PFSK-1 (cell line): ENCODE measurements at regions not wholly inside any gene's neighbourhood (a gene's known extent, or its start where the extent isn't known, plus 50 kb on each side); places are given as distances from the start of the nearest gene placed in this dataset.

Experiments
- FOXP2 ChIP-seq: optimal IDR thresholded peaks from 2 replicates; pipeline ENCODE3; 2011; ENCODE audit warnings: borderline replicate concordance, control low read depth, inconsistent platforms; ENCODE audit not compliant: insufficient read depth; ENCODE audit errors: extremely low read length, extremely low read depth
- POLR2AphosphoS5 ChIP-seq: IDR thresholded peaks from 2 replicates; pipeline ENCODE4 v1.6.1; 2012; ENCODE audit warnings: low read depth, mild to moderate bottlenecking, control low read depth, low read length, moderate library complexity
- SIN3A ChIP-seq: IDR thresholded peaks from 2 replicates; pipeline ENCODE4 v1.6.1; 2012; ENCODE audit warnings: mild to moderate bottlenecking, low read length, moderate library complexity, borderline replicate concordance; ENCODE audit not compliant: insufficient read depth
- TAF1 ChIP-seq: IDR thresholded peaks from 2 replicates; pipeline ENCODE4 v1.6.1; 2012; ENCODE audit warnings: low read length, control low read depth, borderline replicate concordance; ENCODE audit not compliant: insufficient read depth
- TF ChIP-seq, protein P1 (sequence below), 2 experiments: IDR thresholded peaks; 2 replicates each; pipeline versions ENCODE4 v1.6.1 to v1.8.0; 2011 to 2012; ENCODE audit warnings: low read depth in 2 of 2, low read length in 2 of 2, control low read depth in 1 of 2, inconsistent platforms in 1 of 2, mild to moderate bottlenecking in 1 of 2, moderate library complexity in 1 of 2; ENCODE audit not compliant: insufficient read depth in 1 of 2

DNA sequence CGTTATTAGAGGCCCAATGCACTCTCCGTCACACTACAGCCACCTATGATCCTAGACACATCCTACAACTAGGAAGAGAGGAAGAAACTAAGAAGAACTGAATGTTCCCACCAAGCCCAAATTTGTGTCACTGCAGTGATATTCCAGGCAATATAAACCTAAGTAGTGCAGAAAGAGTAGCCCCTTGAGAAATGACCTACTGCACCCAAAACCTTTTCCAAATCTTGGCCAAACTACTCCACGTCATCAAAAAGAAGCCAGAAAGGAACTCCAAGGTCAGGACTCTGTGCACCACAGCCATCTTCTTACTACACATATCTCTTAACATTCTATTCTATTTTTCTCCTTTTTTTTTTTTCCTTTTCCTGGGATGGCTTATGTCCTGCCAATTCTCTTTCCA lies 60.2 kb downstream of the ADAMTS1 start:
- TF ChIP-seq, protein P1, sequence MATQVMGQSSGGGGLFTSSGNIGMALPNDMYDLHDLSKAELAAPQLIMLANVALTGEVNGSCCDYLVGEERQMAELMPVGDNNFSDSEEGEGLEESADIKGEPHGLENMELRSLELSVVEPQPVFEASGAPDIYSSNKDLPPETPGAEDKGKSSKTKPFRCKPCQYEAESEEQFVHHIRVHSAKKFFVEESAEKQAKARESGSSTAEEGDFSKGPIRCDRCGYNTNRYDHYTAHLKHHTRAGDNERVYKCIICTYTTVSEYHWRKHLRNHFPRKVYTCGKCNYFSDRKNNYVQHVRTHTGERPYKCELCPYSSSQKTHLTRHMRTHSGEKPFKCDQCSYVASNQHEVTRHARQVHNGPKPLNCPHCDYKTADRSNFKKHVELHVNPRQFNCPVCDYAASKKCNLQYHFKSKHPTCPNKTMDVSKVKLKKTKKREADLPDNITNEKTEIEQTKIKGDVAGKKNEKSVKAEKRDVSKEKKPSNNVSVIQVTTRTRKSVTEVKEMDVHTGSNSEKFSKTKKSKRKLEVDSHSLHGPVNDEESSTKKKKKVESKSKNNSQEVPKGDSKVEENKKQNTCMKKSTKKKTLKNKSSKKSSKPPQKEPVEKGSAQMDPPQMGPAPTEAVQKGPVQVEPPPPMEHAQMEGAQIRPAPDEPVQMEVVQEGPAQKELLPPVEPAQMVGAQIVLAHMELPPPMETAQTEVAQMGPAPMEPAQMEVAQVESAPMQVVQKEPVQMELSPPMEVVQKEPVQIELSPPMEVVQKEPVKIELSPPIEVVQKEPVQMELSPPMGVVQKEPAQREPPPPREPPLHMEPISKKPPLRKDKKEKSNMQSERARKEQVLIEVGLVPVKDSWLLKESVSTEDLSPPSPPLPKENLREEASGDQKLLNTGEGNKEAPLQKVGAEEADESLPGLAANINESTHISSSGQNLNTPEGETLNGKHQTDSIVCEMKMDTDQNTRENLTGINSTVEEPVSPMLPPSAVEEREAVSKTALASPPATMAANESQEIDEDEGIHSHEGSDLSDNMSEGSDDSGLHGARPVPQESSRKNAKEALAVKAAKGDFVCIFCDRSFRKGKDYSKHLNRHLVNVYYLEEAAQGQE (IDR thresholded peaks at IDR 0.05; ENCODE audit: insufficient read depth in 1 of 2, low read depth in 2 of 2, low read length in 2 of 2): no peak
- no peak for TF ChIP-seq SIN3A
- no peak for TF ChIP-seq TAF1
- no peak for TF ChIP-seq POLR2AphosphoS5
- no peak for TF ChIP-seq FOXP2

GRCh38 chr21:26783466-26784195 lies 61.6 kb downstream of the ADAMTS1 start:
- TF ChIP-seq SIN3A: no peak
- TF ChIP-seq FOXP2: no peak
- TF ChIP-seq POLR2AphosphoS5: no peak
- no peak for TF ChIP-seq TAF1
- TF ChIP-seq, protein P1 (IDR thresholded peaks at IDR 0.05; ENCODE audit: insufficient read depth in 1 of 2, low read depth in 2 of 2, low read length in 2 of 2): no peak

- TF ChIP-seq TAF1 (no peak), FOXP2 (no peak), POLR2AphosphoS5 (no peak)
- TF ChIP-seq, protein P1 (IDR thresholded peaks at IDR 0.05; ENCODE audit: insufficient read depth in 1 of 2, low read depth in 2 of 2, low read length in 2 of 2): no peak
Measured at GRCh38 chr21:26782747-26783146, 62.5 kb downstream of the ADAMTS1 start.

GRCh38 chr21:26782331-26782730 lies 62.9 kb downstream of the ADAMTS1 start:
- TF ChIP-seq FOXP2 (no peak), POLR2AphosphoS5 (no peak)

DNA sequence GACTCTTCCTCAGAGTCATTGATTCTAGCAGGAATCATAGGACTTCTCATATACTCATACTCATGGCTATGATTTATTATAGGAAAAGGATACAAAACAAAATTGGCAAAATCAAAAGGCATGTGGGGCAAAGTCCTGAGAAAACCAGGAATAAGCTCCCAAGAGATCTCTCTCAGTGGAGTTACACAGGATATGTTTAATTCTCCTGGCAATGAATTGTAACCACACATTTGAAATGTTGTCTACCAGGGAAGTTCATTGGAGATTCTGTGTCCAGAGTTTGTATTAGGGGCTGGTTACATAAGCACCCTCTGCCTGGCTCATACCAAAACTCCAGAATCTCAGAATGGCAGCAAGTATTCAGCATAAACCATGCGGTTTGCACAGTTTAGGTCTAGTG lies 63.9 kb downstream of the ADAMTS1 start:
- TF ChIP-seq, protein P1 (IDR thresholded peaks at IDR 0.05; ENCODE audit: insufficient read depth in 1 of 2, low read depth in 2 of 2, low read length in 2 of 2): no peak
- TF ChIP-seq FOXP2: no peak
- TF ChIP-seq TAF1: no peak
- no peak for TF ChIP-seq SIN3A
- no peak for TF ChIP-seq POLR2AphosphoS5
